ENCODE measurements at regions not wholly inside any gene's neighbourhood (a gene's known extent, or its start where the extent isn't known, plus 50 kb on each side); places are given as distances from the start of the nearest gene placed in this dataset.
"Not testable (repeated sequence)": the region's sequence is repeated elsewhere in the genome, so short reads cannot be mapped to it uniquely, and the experiment has no call there.

- Histone ChIP-seq H3K27ac (replicated peaks) (no peak overlapping the region), H3K4me3 (replicated peaks; ENCODE audit: insufficient read depth, low read length) (no peak overlapping the region), H3K27me3 (ENCODE audit: insufficient read depth, poor library complexity, severe bottlenecking) (no peaks in the 10 kb centered on the region)
- DNase-seq (ENCODE audit: low read depth in 1 of 2, low spot score in 1 of 2): no peak
- TF ChIP-seq POLR2AphosphoS5 (IDR thresholded peaks at IDR 0.05; ENCODE audit: low read depth) (no peak), CTCF (IDR thresholded peaks at IDR 0.05; ENCODE audit: insufficient read depth, low read length) (no peak), SPI1 (IDR thresholded peaks at IDR 0.05; ENCODE audit: borderline replicate concordance, low read depth) (no peak), GABPA (IDR thresholded peaks at IDR 0.05; ENCODE audit: low read depth) (no peak), REST (IDR thresholded peaks at IDR 0.05; ENCODE audit: insufficient replicate concordance, low read depth) (no peak)
Observed at GRCh38 chr1:41976671-41977070, 57.9 kb upstream of the HIVEP3 start.

GRCh38 chr1:41975850-41976569, 57.3 kb upstream of the HIVEP3 start:
- DNase-seq (ENCODE audit: low read depth in 1 of 2, low spot score in 1 of 2): no peak
- no peak for TF ChIP-seq REST (IDR thresholded peaks at IDR 0.05; ENCODE audit: insufficient replicate concordance, low read depth)
- no peak for TF ChIP-seq POLR2AphosphoS5 (IDR thresholded peaks at IDR 0.05; ENCODE audit: low read depth)
- TF ChIP-seq SPI1 (IDR thresholded peaks at IDR 0.05; ENCODE audit: borderline replicate concordance, low read depth): no peak
- no peak for TF ChIP-seq GABPA (IDR thresholded peaks at IDR 0.05; ENCODE audit: low read depth)
- no peak for TF ChIP-seq CTCF (IDR thresholded peaks at IDR 0.05; ENCODE audit: insufficient read depth, low read length)
- H3K27ac ChIP-seq (replicated peaks): no peak overlapping the region
- H3K27me3 ChIP-seq (ENCODE audit: insufficient read depth, poor library complexity, severe bottlenecking): no peaks in the 10 kb centered on the region
- no peak overlapping the region for H3K4me3 ChIP-seq (replicated peaks; ENCODE audit: insufficient read depth, low read length)

- TF ChIP-seq SPI1 (IDR thresholded peaks at IDR 0.05; ENCODE audit: borderline replicate concordance, low read depth): no peak
- no peak for TF ChIP-seq GABPA (IDR thresholded peaks at IDR 0.05; ENCODE audit: low read depth)
- no peak for TF ChIP-seq CTCF (IDR thresholded peaks at IDR 0.05; ENCODE audit: insufficient read depth, low read length)
- TF ChIP-seq POLR2AphosphoS5 (IDR thresholded peaks at IDR 0.05; ENCODE audit: low read depth): no peak
Observed at GRCh38 chr1:41975121-41975520, 56.4 kb upstream of the HIVEP3 start.

GRCh38 chr1:41968557-41968956, 49.8 kb upstream of the HIVEP3 start:
- H3K27me3 ChIP-seq (ENCODE audit: insufficient read depth, poor library complexity, severe bottlenecking); H3K4me3 ChIP-seq (replicated peaks; ENCODE audit: insufficient read depth, low read length); H3K27ac ChIP-seq (replicated peaks); DNase-seq (ENCODE audit: low read depth in 1 of 2, low spot score in 1 of 2): not testable (repeated sequence)

More at GRCh38 chr1:41975121-41975520, 56.4 kb upstream of the HIVEP3 start:
- DNase-seq (ENCODE audit: low read depth in 1 of 2, low spot score in 1 of 2): no peak
- no peaks in the 10 kb centered on the region for H3K27me3 ChIP-seq (ENCODE audit: insufficient read depth, poor library complexity, severe bottlenecking)
- no peak overlapping the region for H3K4me3 ChIP-seq (replicated peaks; ENCODE audit: insufficient read depth, low read length)
- H3K27ac ChIP-seq (replicated peaks): no peak overlapping the region

Measured in HL-60 (cell line).